ENCODE measurements at regions not wholly inside any gene's neighbourhood (a gene's known extent, or its start where the extent isn't known, plus 50 kb on each side); places are given as distances from the start of the nearest gene placed in this dataset.
"Not testable (repeated sequence)": the region's sequence is repeated elsewhere in the genome, so short reads cannot be mapped to it uniquely, and the experiment has no call there.

- DNase-seq (ENCODE audit: low read depth in 3 of 3): no peak
Measured at GRCh38 chr15:79492065-79492464, 59.9 kb downstream of the MINAR1 start.

GRCh38 chr15:79494384-79494909 lies 62.3 kb downstream of the MINAR1 start:
- no peak for DNase-seq (ENCODE audit: low read depth in 3 of 3)

DNA sequence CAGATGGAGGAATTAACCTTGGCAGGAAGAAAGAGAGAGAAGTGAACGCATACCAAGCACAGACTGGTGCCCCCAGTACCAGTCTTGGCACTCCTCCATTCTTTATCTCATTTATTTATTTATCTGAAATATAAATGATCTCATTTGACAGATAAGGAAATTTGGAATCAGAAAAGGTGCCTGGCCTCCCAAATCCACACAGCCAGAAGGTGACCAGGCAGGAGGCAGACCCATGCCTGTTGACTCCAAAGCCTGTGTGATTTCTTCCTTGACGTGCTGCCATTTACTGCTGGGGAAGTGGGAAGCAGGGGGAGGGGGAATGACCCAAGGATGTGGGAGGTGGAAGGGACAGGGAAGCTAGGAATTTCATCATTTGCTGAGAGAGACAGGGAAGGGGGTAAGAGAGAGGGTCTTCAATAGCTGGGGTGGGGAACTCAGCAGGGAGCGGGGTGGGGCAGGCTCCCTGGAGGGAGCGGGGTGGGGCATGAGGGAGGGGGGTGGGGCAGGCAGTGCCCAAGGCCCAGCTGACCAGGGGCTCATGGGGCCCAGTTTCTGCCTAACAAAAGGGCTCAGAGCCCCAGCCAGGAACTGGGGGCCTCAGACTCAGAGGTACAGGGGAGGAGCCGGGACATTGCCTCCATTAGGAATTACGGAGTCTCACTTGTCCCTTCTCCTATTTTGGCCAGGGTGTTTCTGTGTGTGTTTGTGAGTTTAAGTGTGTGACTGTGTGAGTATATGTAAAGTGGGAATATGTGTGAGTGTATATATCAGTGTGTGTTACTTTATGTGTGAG lies 63.0 kb downstream of the MINAR1 start:
- no peak for DNase-seq (ENCODE audit: low read depth in 3 of 3)

DNA sequence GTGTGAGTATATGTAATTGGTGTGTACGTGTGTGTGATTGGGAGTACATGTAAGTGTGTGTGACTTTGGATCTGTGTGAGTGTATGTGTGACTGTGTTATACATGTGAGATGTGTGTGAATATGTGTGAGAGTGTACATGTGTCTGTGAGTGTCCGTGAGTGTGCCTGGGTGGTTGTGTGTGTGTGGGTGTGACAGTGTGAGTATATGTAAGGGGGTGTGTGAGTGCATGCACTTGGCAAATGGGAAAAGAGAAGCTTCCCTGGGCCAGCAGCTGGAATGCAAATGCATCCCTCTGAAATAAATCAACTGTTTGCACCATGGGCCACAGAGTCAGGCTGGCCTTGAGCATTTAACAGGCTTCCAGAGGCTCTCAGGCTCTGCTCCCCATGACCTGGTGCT lies 63.6 kb downstream of the MINAR1 start:
- DNase-seq (ENCODE audit: low read depth in 3 of 3): no peak

- no peak for DNase-seq (ENCODE audit: low read depth in 3 of 3)
Measured at GRCh38 chr15:79496838-79497237, 64.7 kb downstream of the MINAR1 start.

DNA sequence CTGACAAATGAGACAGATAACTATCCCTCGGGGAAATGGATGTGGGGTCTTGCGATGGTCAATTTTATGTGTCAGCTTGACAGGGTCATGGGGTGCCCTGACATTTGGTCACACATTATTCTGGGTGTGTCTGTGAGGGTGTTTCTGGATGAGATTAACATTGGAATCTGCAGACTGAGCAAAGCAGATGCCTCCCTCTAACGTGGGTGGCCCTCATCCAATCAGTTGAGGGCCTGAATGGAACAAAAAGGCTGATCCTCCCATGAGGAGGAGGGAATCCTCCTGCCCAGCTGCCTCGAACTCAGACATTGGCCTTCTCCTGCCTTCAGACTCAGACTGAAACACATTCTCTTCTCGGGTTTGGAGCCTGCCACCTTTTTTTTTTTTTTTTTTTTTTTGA lies 69.0 kb downstream of the MINAR1 start:
- no peak for DNase-seq (ENCODE audit: low read depth in 3 of 3)

- DNase-seq (ENCODE audit: low read depth in 3 of 3): no peak
Measured at GRCh38 chr15:79505956-79506355, 73.8 kb downstream of the MINAR1 start.

DNA sequence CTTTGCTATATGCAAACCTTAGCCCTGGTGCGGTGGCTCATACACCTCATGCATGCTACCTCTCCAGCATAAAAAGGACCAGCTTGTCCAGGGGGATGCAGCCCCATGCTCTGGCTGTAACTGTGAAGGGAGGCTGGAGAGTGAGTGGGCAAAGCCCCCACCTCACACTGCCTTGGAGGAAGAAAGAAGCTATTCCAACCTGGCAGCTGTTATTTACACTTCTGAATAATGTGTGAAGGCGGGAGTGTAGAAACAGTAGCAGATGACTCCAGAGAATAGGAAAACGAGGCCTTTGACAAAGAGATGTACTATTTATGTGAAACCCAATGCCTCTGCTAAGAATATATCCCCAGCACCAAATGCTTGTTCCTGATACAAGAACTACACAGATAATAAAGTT lies 80.7 kb downstream of the MINAR1 start:
- not testable (repeated sequence) for DNase-seq (ENCODE audit: low read depth in 3 of 3)

GRCh38 chr15:79513417-79513816 lies 81.3 kb downstream of the MINAR1 start:
- no peak for DNase-seq (ENCODE audit: low read depth in 3 of 3)

DNA sequence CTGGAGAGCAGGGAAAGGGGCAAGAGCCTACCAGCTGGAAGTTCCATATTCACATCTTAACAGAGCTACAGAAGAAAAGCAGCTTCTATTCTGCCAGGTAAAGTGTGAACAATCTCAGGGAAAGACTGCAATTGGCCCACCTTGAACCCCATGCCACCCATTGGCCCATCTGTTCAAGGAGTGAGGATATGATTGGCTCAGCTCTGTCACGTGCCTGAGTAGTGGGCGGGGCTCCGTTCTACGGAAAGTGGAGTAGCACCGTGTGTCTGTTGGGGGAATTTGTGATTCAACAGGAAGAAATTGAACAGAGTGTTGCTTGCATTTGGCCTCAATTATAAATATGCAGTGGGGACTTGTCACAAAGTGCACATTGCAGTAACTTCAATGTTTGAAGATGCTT lies 81.8 kb downstream of the MINAR1 start:
- DNase-seq (ENCODE audit: low read depth in 3 of 3): no peak

- no peak for DNase-seq (ENCODE audit: low read depth in 3 of 3)
Measured at GRCh38 chr15:79515300-79516027, 83.3 kb downstream of the MINAR1 start.

DNA sequence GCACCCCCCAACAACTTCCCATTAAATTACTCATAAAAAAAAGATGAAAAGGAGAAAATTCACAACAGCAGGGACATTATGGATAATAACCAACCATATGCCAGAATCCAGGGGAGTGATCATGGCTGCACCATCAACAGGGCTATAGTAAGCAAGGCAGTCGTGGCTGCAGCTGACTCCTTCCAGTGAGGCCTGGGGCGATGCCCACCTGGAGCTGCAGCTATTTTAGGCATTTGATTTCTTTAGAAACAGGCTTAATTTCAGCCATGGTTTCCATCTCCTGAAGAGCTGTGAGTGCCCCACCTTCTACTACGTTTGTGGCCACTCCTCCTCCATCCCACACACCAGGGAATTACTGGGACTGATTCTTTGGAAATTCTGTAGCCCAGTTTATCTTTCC lies 84.0 kb downstream of the MINAR1 start:
- DNase-seq (ENCODE audit: low read depth in 3 of 3): no peak

DNA sequence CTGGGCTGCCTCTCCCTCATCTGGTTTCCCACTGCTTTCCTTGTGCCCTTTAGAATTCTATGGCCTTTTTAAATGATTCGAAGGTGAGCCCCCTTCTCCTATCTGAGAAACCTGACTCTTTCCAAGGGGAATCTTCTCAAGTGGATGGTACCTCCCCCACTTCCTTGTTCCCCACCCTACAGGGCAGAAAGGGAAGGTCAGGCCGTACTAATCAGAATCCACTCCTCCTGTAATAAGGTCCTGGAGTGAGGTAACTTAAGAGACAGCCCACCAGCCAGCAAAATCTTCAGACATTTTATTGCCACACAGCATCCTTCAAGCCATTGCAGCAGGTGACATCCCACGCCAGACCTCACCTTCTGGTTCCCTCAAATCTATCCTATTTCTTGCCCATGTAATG lies 84.5 kb downstream of the MINAR1 start:
- no peak for DNase-seq (ENCODE audit: low read depth in 3 of 3)

DNA sequence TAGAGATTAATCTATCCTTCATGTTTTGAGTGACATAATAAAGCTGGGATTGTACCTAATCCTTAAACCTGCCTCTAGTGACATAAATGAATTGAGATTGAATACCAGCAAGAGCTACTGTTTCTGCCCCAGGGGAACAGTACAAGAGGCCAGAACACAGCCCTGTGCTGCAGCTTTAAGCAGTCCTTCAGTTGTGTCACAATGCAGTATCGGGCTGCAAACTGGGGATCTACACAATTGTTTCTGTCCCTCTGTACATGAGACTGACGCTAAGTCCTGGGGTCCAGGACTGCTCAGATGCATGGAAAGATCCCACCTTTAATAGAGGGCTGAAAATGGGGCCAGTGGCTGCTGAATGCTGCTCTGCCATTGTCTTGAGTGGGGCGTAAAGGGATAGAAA lies 87.5 kb downstream of the MINAR1 start:
- DNase-seq (ENCODE audit: low read depth in 3 of 3): no peak

DNA sequence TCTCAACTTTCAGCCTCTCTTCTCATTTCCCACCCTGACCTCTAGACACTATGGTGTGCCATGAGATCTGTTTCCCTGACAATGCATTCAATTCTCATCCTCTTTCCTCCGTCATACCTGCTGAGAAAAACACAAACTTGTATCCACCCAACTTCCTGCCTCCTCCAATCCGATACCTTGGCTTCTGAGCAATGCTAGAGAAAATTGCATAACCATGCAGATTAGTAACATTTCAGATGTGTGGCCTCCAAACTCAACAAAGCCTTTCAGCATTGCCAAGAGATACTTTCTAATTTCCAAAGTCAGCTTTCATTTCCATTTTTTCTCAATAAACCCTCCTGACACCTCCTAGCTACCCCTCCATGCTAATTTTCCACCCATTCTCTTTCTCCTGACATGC lies 88.5 kb downstream of the MINAR1 start:
- no peak for DNase-seq (ENCODE audit: low read depth in 3 of 3)

- DNase-seq (ENCODE audit: low read depth in 3 of 3): no peak
Measured at GRCh38 chr15:79522656-79523055, 90.5 kb downstream of the MINAR1 start.

GRCh38 chr15:79523266-79523665 lies 91.1 kb downstream of the MINAR1 start:
- no peak for DNase-seq (ENCODE audit: low read depth in 3 of 3)

- DNase-seq (ENCODE audit: low read depth in 3 of 3): no peak
Measured at GRCh38 chr15:79524531-79524930, 92.4 kb downstream of the MINAR1 start.

DNA sequence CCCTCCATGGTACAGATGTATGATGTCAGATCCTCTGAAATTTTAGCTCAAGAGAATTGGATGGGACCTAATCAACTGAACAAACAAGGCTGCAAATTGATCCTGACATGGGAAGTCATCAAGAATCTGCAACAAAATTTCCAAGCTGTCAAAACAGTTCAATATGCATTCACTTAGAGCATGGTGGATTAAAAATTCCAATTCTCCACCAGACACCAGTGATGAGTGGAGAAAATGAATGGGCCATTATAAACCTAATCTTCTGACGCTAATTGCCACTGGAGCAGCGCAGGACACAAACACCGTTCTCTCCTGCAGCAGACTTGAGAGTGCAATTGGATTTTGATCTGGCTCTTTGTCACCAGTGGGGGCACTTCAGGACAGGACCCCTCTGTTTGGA lies 94.2 kb downstream of the MINAR1 start:
- DNase-seq (ENCODE audit: low read depth in 3 of 3): no peak

DNA sequence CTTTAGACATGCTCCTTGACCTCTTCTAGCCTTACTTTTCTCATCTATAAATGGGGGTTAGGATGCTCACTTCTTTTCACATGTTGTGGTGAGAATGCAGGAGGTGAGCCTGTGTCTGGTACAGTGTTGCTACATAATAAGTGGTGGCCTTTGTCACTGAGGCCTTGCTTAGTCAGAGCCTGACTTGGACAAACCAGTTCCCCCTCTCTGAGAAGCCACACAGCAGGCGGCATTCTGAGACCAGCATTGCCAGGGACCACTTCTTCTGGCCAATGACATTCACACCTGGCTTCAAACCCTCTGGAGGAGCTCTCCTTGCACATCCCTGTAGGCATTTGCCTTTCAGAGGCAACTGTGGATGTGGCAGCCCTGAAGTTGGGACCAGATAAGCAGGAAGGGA lies 95.7 kb downstream of the MINAR1 start:
- DNase-seq (ENCODE audit: low read depth in 3 of 3): no peak

- no peak for DNase-seq (ENCODE audit: low read depth in 3 of 3)
Measured at GRCh38 chr15:79529157-79529785, 97.1 kb downstream of the MINAR1 start.

- DNase-seq (ENCODE audit: low read depth in 3 of 3): no peak
Measured at GRCh38 chr15:79535536-79535935, 103.4 kb downstream of the MINAR1 start.

DNA sequence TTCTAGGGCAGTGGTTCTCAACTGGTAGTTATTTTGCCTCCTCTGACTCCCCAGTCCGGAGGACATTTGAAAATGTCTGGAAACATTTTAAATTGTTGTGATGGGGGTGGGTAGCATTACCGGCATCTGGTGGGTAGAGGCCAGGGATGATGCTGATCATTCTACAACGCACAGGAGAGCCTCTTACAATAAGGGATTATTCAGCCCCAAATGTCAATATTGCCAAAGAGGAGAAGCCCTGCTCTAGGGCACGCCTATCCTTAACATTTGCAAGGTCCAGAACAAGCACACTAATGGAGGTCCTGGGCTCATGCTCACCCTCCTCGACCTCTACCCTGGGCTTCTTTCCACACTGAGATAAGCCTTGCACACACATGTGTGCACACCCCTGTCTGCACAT lies 106.4 kb downstream of the MINAR1 start:
- no peak for DNase-seq (ENCODE audit: low read depth in 3 of 3)

Measured in stimulated activated CD4-positive, alpha-beta T cell treated with anti-CD3 and anti-CD28 coated beads, TNF-alpha, amount 100 ng/mL, for 4 hours (primary cell).